AG04450 (cell line): ENCODE measurements at regions not wholly inside any gene's neighbourhood (a gene's known extent, or its start where the extent isn't known, plus 50 kb on each side); places are given as distances from the start of the nearest gene placed in this dataset.

Experiments
- CTCF ChIA-PET: fragments of 300-600, 350-600 bp; formaldehyde crosslinking; extraction: SDS; loops from one replicate; lab custom pipeline; 2022; ENCODE audit warnings: antibody characterized with exemption, inconsistent platforms; lab: Charles Lee
- POLR2A ChIA-PET: fragments of 350-600 bp; formaldehyde crosslinking; extraction: SDS; loops from one replicate; lab custom pipeline; 2021; ENCODE audit warnings: antibody characterized with exemption, inconsistent platforms; lab: Yijun Ruan, JAX
- DNase-seq: peaks from one replicate; pipeline ENCODE4 v3.0.0-alpha.2; 2011; ENCODE audit warnings: low read depth, low spot score
- H3K27ac ChIP-seq: one replicate; pipeline ENCODE4 v1.5.1; 2012; ENCODE audit warnings: low read depth, low read length, control low read depth
- H3K27me3 ChIP-seq: one replicate; pipeline ENCODE4 v1.6.0; 2012; ENCODE audit warnings: low read length; ENCODE audit not compliant: control insufficient read depth, insufficient read depth
- H3K4me3 ChIP-seq: 2 replicates; pipeline ENCODE4 v1.5.1; 2011; ENCODE audit warnings: mild to moderate bottlenecking, low read depth, low read length, control low read depth
- H3K9me3 ChIP-seq: 2 replicates; pipeline ENCODE4 v1.5.1; 2012; ENCODE audit warnings: low read length; ENCODE audit not compliant: control insufficient read depth, insufficient read depth
- CTCF ChIP-seq: IDR thresholded peaks from 2 replicates; pipeline ENCODE4 v1.5.1; 2011; ENCODE audit warnings: low read depth, low read length, control low read depth, inconsistent platforms

DNA sequence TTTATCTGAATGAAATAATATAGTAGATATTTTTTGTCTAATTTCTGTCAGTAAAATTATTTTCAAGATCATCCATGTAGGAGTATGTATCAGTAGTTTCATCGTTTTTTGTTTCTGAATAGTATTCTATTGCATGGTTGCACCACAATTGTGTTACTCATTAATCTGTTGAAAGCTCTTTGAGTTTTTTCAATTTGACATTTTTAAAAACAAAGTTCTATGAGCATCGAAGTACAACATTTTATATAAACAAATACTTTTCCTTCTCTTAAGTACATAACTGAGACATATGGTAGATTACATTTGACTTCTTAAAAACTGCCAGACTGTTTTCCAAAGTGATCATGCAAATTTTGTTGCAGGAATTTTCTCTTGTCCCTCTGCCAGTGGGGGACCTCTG lies 1113.1 kb upstream of the CITED2 start:
- Histone ChIP-seq H3K9me3 (peaks cover 6% of the 10 kb centered on the region), H3K27me3 (no peaks in the 10 kb centered on the region), H3K4me3 (no peak overlapping the region), H3K27ac (no peak overlapping the region)
- CTCF ChIA-PET = interaction anchor here (0.5 kb wide), 1 partner anchor 106 kb away, joined by 4 read pairs; no protein-coding TSS in a partner anchor
- TF ChIP-seq CTCF = no peak
- DNase-seq = no peak
- POLR2A ChIA-PET = no interaction called here

DNA sequence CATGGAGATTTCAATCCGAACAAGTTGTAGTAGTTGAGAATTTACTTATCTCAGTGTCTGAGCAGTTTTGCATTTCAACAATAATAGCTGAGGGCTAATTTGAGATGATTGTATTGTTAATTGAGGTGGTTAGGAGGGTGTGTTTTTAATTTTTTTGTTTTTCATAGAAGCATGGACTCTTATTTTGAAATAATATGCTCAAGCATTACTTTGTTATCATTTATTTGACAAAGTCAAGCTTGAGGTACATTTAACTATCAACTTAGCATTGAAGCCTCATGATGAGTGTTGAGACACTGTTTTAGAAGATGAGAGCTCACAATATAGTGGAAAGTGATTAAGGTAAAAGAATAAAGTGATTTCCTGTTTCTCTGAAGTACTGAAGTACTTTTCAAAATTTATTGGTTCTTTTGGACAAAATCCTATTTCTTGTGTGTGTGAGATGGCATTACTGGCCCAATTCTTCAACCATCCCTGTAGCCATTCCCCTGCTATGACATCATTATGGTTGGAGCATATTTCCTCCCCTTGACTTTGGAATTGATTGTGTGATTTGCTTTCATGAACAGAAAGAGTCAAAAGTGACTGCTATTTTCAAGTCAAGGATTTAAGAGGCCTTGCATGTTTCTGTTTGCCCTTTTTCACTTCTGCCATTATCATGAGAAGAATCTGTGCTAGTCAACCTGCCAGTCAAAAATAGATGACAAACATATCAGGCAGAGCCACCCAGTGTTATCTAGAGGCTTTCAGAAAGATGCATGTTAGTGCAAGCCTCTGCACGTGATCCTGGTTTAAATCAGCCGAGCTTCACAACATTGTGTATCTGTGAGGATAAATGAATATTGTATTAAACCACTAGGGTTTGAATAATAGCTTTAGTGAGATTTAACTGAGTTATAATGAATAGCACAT lies 1112.3 kb upstream of the CITED2 start:
- no peak overlapping the region for H3K4me3 ChIP-seq
- DNase-seq = no peak
- ChIA-PET POLR2A (interaction anchor here (0.6 kb wide), 1 partner anchor 1117 kb away, joined by 3 read pairs; no protein-coding TSS in a partner anchor), CTCF (interaction anchor here (0.5 kb wide), 1 partner anchor 105 kb away, joined by 4 read pairs; no protein-coding TSS in a partner anchor)
- H3K9me3 ChIP-seq = peaks cover 6% of the 10 kb centered on the region
- peak overlapping the region; percentile 32 for H3K27ac ChIP-seq
- no peak for TF ChIP-seq CTCF
- H3K27me3 ChIP-seq = no peaks in the 10 kb centered on the region

DNA sequence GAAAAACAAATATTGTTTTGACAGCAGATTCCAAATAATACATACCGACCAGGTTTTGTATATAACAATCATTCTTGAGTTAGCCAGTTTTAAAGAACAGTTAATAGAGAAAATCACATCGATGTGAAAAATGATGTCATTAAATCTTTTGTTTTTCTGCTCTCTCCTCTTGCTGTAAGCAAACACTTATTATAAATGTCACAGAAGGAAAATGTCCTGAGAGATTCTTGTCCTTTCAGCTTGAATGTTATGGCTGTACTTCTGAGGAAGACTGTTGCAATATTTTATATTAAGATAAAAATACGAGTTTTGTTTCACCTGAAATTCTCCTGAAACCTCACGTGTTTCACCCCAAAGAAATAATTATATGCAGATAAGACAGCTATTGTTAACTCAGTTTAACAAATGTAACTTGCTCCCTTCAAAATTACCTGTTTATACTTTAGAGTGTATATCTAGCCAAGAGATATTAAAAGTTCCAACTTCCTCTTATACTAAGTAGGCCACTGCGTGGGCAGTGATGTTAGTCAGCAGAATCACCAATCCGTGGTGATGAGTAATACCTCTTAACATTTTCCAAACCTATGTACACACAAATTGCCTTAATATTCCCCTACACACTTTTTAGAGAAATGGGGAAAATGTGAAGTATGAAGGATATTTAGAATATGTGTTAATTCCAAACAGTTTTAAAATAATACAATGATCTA lies 1111.4 kb upstream of the CITED2 start:
- Histone ChIP-seq H3K27ac (no peak overlapping the region), H3K27me3 (no peaks in the 10 kb centered on the region), H3K4me3 (no peak overlapping the region), H3K9me3 (peaks cover 6% of the 10 kb centered on the region)
- DNase-seq = peak; percentile 69
- ChIA-PET POLR2A (interaction anchor here (0.6 kb wide), 1 partner anchor 1116 kb away, joined by 3 read pairs; no protein-coding TSS in a partner anchor), CTCF (no interaction called here)
- TF ChIP-seq CTCF = no peak

GRCh38 chr6:140480852-140481251 lies 1106.4 kb upstream of the CITED2 start:
- Histone ChIP-seq H3K4me3 (no peak overlapping the region), H3K27me3 (no peaks in the 10 kb centered on the region), H3K9me3 (peaks cover 2% of the 10 kb centered on the region; the same call in 1 of the 2 replicates), H3K27ac (no peak overlapping the region)
- DNase-seq = peak; percentile 32
- TF ChIP-seq CTCF = no peak
- CTCF ChIA-PET = no interaction called here
- POLR2A ChIA-PET = no interaction called here

DNA sequence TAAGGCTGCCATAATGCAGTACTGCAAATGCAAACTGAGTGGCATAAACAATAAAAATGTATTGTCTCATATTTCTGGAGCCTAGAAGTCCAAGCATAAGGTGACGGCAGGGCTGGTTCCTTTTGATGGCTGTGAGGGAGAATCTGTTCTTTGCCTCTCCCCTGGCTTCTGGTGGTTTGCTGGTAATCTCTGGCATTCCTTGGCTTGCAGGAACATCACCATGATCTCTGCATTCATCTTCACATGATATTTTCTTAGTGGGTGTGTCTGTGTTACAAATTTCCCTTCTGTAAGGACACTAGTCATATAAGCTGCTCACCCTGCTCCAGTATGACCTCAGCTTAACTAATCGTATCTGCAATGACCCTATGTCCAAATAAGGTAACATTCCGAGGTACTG lies 1104.2 kb upstream of the CITED2 start:
- Histone ChIP-seq H3K27ac (no peak overlapping the region), H3K27me3 (no peaks in the 10 kb centered on the region), H3K4me3 (no peak overlapping the region), H3K9me3 (peaks cover 2% of the 10 kb centered on the region; the same call in 1 of the 2 replicates)
- POLR2A ChIA-PET = no interaction called here
- CTCF ChIA-PET = no interaction called here
- DNase-seq = no peak
- TF ChIP-seq CTCF = no peak
